GM23338 (cell line): ENCODE measurements at regions not wholly inside any gene's neighbourhood (a gene's known extent, or its start where the extent isn't known, plus 50 kb on each side); places are given as distances from the start of the nearest gene placed in this dataset.

Experiments
- ATAC-seq: fragments of 200-7000 bp; cut with Tn5 transposase; 3 replicates; pipeline ENCODE4 v1.9.1; 2020
- DNase-seq: peaks from one replicate; pipeline ENCODE4 v3.0.0-alpha.2; 2015; ENCODE audit warnings: low spot score
- H2AFZ ChIP-seq: fragments of 200-600 bp; sonication (generic); 2 replicates; pipeline ENCODE4 v1.8.0; 2016; ENCODE audit warnings: antibody characterized with exemption, mild to moderate bottlenecking, moderate library complexity
- H3F3A ChIP-seq: fragments of 200-600 bp; sonication (generic); replicated peaks from 2 replicates; pipeline ENCODE4 v1.8.0; 2017; ENCODE audit warnings: antibody characterized with exemption, mixed run types, low read depth
- H3K27ac ChIP-seq: fragments of 200-600 bp; sonication (generic); 2 replicates; pipeline ENCODE4 v1.6.1; 2016; ENCODE audit warnings: low read depth
- H3K27me3 ChIP-seq: fragments of 200-600 bp; sonication (generic); 2 replicates; pipeline ENCODE4 v1.8.0; 2016; ENCODE audit warnings: mild to moderate bottlenecking, mixed run types, moderate library complexity; ENCODE audit not compliant: insufficient read depth
- H3K36me3 ChIP-seq: fragments of 200-600 bp; sonication (generic); 2 replicates; pipeline ENCODE4 v1.8.0; 2016; ENCODE audit warnings: mild to moderate bottlenecking; ENCODE audit not compliant: insufficient read depth
- H3K4me1 ChIP-seq: fragments of 200-600 bp; sonication (generic); 2 replicates; pipeline ENCODE4 v1.8.0; 2016; ENCODE audit warnings: mild to moderate bottlenecking, moderate library complexity; ENCODE audit not compliant: insufficient read depth
- H3K4me2 ChIP-seq: fragments of 200-600 bp; sonication (generic); 2 replicates; pipeline ENCODE4 v1.7.1; 2017; ENCODE audit warnings: mixed run types
- H3K4me3 ChIP-seq: fragments of 200-600 bp; sonication (generic); 2 replicates; pipeline ENCODE4 v1.6.1; 2016; ENCODE audit warnings: mixed run types
- H3K79me2 ChIP-seq: fragments of 200-600 bp; sonication (generic); replicated peaks from 2 replicates; pipeline ENCODE4 v1.8.0; 2017; ENCODE audit warnings: mild to moderate bottlenecking; ENCODE audit not compliant: insufficient read depth
- H3K9me2 ChIP-seq: fragments of 200-600 bp; sonication (generic); 2 replicates; pipeline ENCODE4 v1.8.0; 2017; ENCODE audit not compliant: insufficient read depth
- H4K20me1 ChIP-seq: fragments of 200-600 bp; sonication (generic); replicated peaks from 2 replicates; pipeline ENCODE4 v1.8.0; 2017; ENCODE audit warnings: mild to moderate bottlenecking; ENCODE audit not compliant: insufficient read depth
- H3K27ac Mint-ChIP-seq: 2 replicates; pipeline ENCODE4 v1.8.0; 2020; ENCODE audit warnings: inconsistent platforms, mild to moderate bottlenecking, moderate library complexity, mixed read lengths
- H3K27me3 Mint-ChIP-seq: 3 replicates; pipeline ENCODE4 v1.8.0; 2022; ENCODE audit warnings: low read depth, mild to moderate bottlenecking, moderate library complexity, mixed read lengths, inconsistent platforms; ENCODE audit not compliant: insufficient read depth, poor library complexity
- H3K36me3 Mint-ChIP-seq: 3 replicates; pipeline ENCODE4 v1.8.0; 2021; ENCODE audit warnings: low read depth, mild to moderate bottlenecking, inconsistent platforms, moderate library complexity, mixed read lengths
- H3K4me1 Mint-ChIP-seq: 3 replicates; pipeline ENCODE4 v1.8.0; 2020; ENCODE audit warnings: mild to moderate bottlenecking, inconsistent platforms, mixed read lengths
- H3K4me3 Mint-ChIP-seq: 3 replicates; pipeline ENCODE4 v1.8.0; 2021; ENCODE audit warnings: moderate library complexity, mild to moderate bottlenecking, inconsistent platforms, mixed read lengths
- H3K9me3 Mint-ChIP-seq: 3 replicates; pipeline ENCODE4 v1.8.0; 2020; ENCODE audit warnings: moderate library complexity, mild to moderate bottlenecking, inconsistent platforms, mixed read lengths
- CREB1 ChIP-seq: fragments of 250-450 bp; sonication (Bioruptor Pico); IDR thresholded peaks from 2 replicates; pipeline ENCODE4 v1.5.0; 2020; ENCODE audit warnings: low read depth, mild to moderate bottlenecking, moderate library complexity
- EZH2 ChIP-seq: fragments of 200-600 bp; sonication (generic); IDR thresholded peaks from one replicate; pipeline ENCODE4 v1.8.0; 2017; ENCODE audit warnings: antibody characterized with exemption, mild to moderate bottlenecking, low read depth; ENCODE audit not compliant: unreplicated experiment
- EZH2phosphoT487 ChIP-seq: fragments of 200-600 bp; sonication (generic); IDR thresholded peaks from one replicate; pipeline ENCODE4 v1.8.1; 2018; ENCODE audit warnings: antibody characterized with exemption; ENCODE audit not compliant: unreplicated experiment
- JUNB ChIP-seq: IDR thresholded peaks from one replicate; pipeline ENCODE4 v1.6.1; 2016; ENCODE audit warnings: antibody characterized with exemption; ENCODE audit not compliant: unreplicated experiment
- NANOG ChIP-seq: IDR thresholded peaks from 2 replicates; pipeline ENCODE4 v1.6.1; 2016; ENCODE audit warnings: antibody characterized with exemption, borderline replicate concordance
- POLR2AphosphoS5 ChIP-seq: IDR thresholded peaks from 2 replicates; pipeline ENCODE4 v1.6.1; 2016; ENCODE audit warnings: antibody characterized with exemption, low read depth
- REST ChIP-seq: IDR thresholded peaks from one replicate; pipeline ENCODE4 v1.6.1; 2018; ENCODE audit warnings: antibody characterized with exemption; ENCODE audit not compliant: unreplicated experiment
- STAT1 ChIP-seq: IDR thresholded peaks from one replicate; pipeline ENCODE4 v1.6.1; 2016; ENCODE audit warnings: antibody characterized with exemption; ENCODE audit not compliant: unreplicated experiment
- ZNF114 ChIP-seq: fragments of 250-450 bp; sonication (Bioruptor Pico); IDR thresholded peaks from 2 replicates; pipeline ENCODE4 v1.5.0; 2020; ENCODE audit warnings: mild to moderate bottlenecking, moderate library complexity
- ZNF331 ChIP-seq: fragments of 250-450 bp; sonication (Bioruptor Pico); IDR thresholded peaks from 2 replicates; pipeline ENCODE4 v1.5.0; 2020; ENCODE audit warnings: low read depth, mild to moderate bottlenecking, moderate library complexity
- TF ChIP-seq, protein P1 (sequence below): fragments of 250-450 bp; sonication (Bioruptor Pico); IDR thresholded peaks from 2 replicates; pipeline ENCODE4 v1.5.0; 2020; ENCODE audit warnings: mild to moderate bottlenecking, moderate library complexity
- TF ChIP-seq, protein P2 (sequence below), 2 experiments: fragments of 200-600 bp in 1 of 2; sonication (generic) in 1 of 2; conservative IDR thresholded peaks; 2 replicates each; pipeline versions ENCODE4 v1.5.1 to v1.6.1; 2016 to 2017; ENCODE audit warnings: antibody characterized with exemption in 2 of 2, low read depth in 2 of 2, mild to moderate bottlenecking in 2 of 2, moderate library complexity in 1 of 2
- TF ChIP-seq, protein P3 (sequence below): IDR thresholded peaks from 2 replicates; pipeline ENCODE4 v1.6.1; 2016; ENCODE audit warnings: antibody characterized with exemption

- Histone ChIP-seq H2AFZ (no peak overlapping the region), H3K79me2 (no peaks in the 10 kb centered on the region), H3K36me3 (no peaks in the 10 kb centered on the region), H3K27ac (no peak overlapping the region), H3K4me1 (no peaks in the 10 kb centered on the region), H3K9me2 (no peaks in the 10 kb centered on the region), H3F3A (no peaks in the 10 kb centered on the region), H3K4me2 (no peak overlapping the region), H3K27me3 (no peaks in the 10 kb centered on the region), H4K20me1 (no peaks in the 10 kb centered on the region), H3K4me3 (no peak overlapping the region)
- Mint-ChIP-seq H3K36me3 (no peaks in the 10 kb centered on the region), H3K27ac (no peak overlapping the region), H3K9me3 (no peaks in the 10 kb centered on the region), H3K4me1 (peaks cover 2% of the 10 kb centered on the region; the same call in 1 of the 3 replicates), H3K27me3 (peaks cover 3% of the 10 kb centered on the region), H3K4me3 (no peak overlapping the region)
- TF ChIP-seq, protein P1, sequence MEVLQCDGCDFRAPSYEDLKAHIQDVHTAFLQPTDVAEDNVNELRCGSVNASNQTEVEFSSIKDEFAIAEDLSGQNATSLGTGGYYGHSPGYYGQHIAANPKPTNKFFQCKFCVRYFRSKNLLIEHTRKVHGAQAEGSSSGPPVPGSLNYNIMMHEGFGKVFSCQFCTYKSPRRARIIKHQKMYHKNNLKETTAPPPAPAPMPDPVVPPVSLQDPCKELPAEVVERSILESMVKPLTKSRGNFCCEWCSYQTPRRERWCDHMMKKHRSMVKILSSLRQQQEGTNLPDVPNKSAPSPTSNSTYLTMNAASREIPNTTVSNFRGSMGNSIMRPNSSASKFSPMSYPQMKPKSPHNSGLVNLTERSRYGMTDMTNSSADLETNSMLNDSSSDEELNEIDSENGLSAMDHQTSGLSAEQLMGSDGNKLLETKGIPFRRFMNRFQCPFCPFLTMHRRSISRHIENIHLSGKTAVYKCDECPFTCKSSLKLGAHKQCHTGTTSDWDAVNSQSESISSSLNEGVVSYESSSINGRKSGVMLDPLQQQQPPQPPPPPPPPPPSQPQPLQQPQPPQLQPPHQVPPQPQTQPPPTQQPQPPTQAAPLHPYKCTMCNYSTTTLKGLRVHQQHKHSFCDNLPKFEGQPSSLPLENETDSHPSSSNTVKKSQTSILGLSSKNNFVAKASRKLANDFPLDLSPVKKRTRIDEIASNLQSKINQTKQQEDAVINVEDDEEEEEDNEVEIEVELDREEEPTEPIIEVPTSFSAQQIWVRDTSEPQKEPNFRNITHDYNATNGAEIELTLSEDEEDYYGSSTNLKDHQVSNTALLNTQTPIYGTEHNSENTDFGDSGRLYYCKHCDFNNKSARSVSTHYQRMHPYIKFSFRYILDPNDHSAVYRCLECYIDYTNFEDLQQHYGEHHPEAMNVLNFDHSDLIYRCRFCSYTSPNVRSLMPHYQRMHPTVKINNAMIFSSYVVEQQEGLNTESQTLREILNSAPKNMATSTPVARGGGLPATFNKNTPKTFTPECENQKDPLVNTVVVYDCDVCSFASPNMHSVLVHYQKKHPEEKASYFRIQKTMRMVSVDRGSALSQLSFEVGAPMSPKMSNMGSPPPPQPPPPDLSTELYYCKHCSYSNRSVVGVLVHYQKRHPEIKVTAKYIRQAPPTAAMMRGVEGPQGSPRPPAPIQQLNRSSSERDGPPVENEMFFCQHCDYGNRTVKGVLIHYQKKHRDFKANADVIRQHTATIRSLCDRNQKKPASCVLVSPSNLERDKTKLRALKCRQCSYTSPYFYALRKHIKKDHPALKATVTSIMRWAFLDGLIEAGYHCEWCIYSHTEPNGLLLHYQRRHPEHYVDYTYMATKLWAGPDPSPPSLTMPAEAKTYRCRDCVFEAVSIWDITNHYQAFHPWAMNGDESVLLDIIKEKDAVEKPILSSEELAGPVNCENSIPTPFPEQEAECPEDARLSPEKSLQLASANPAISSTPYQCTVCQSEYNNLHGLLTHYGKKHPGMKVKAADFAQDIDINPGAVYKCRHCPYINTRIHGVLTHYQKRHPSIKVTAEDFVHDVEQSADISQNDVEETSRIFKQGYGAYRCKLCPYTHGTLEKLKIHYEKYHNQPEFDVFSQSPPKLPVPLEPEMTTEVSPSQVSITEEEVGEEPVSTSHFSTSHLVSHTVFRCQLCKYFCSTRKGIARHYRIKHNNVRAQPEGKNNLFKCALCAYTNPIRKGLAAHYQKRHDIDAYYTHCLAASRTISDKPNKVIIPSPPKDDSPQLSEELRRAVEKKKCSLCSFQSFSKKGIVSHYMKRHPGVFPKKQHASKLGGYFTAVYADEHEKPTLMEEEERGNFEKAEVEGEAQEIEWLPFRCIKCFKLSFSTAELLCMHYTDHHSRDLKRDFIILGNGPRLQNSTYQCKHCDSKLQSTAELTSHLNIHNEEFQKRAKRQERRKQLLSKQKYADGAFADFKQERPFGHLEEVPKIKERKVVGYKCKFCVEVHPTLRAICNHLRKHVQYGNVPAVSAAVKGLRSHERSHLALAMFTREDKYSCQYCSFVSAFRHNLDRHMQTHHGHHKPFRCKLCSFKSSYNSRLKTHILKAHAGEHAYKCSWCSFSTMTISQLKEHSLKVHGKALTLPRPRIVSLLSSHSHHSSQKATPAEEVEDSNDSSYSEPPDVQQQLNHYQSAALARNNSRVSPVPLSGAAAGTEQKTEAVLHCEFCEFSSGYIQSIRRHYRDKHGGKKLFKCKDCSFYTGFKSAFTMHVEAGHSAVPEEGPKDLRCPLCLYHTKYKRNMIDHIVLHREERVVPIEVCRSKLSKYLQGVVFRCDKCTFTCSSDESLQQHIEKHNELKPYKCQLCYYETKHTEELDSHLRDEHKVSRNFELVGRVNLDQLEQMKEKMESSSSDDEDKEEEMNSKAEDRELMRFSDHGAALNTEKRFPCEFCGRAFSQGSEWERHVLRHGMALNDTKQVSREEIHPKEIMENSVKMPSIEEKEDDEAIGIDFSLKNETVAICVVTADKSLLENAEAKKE (CRISPR knock-in tag), result no peak
- TF ChIP-seq CREB1 (CRISPR knock-in tag), result no peak
- no peak for TF ChIP-seq EZH2phosphoT487
- TF ChIP-seq, protein P2, sequence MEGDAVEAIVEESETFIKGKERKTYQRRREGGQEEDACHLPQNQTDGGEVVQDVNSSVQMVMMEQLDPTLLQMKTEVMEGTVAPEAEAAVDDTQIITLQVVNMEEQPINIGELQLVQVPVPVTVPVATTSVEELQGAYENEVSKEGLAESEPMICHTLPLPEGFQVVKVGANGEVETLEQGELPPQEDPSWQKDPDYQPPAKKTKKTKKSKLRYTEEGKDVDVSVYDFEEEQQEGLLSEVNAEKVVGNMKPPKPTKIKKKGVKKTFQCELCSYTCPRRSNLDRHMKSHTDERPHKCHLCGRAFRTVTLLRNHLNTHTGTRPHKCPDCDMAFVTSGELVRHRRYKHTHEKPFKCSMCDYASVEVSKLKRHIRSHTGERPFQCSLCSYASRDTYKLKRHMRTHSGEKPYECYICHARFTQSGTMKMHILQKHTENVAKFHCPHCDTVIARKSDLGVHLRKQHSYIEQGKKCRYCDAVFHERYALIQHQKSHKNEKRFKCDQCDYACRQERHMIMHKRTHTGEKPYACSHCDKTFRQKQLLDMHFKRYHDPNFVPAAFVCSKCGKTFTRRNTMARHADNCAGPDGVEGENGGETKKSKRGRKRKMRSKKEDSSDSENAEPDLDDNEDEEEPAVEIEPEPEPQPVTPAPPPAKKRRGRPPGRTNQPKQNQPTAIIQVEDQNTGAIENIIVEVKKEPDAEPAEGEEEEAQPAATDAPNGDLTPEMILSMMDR (conservative IDR thresholded peaks at IDR 0.05; ENCODE audit: low read depth in 2 of 2), result no peak
- TF ChIP-seq, protein P3, sequence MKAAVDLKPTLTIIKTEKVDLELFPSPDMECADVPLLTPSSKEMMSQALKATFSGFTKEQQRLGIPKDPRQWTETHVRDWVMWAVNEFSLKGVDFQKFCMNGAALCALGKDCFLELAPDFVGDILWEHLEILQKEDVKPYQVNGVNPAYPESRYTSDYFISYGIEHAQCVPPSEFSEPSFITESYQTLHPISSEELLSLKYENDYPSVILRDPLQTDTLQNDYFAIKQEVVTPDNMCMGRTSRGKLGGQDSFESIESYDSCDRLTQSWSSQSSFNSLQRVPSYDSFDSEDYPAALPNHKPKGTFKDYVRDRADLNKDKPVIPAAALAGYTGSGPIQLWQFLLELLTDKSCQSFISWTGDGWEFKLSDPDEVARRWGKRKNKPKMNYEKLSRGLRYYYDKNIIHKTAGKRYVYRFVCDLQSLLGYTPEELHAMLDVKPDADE, result no peak
- TF ChIP-seq REST, result no peak
- no peak for TF ChIP-seq ZNF114 (CRISPR knock-in tag)
- no peak for TF ChIP-seq ZNF331 (CRISPR knock-in tag)
- TF ChIP-seq EZH2, result no peak
- no peak for TF ChIP-seq POLR2AphosphoS5
- no peak for TF ChIP-seq JUNB
- no peak for TF ChIP-seq NANOG
- TF ChIP-seq STAT1, result no peak
- ATAC-seq, result no peak
- DNase-seq, result no peak
These were observed 84.4 kb downstream of the TFAP2A start for GRCh38 chr6:10330515-10330914.
